Prostate gland (tissue), 2 donors: ENCODE measurements at regions not wholly inside any gene's neighbourhood (a gene's known extent, or its start where the extent isn't known, plus 50 kb on each side); places are given as distances from the start of the nearest gene placed in this dataset.

Source experiments
- DNase-seq: peaks from one replicate; pipeline ENCODE4 v3.0.0-alpha.2; 2019; ENCODE audit warnings: low spot score
- H3K27ac ChIP-seq, 2 donors: fragments of 200-600 bp; sonication (generic); 2 replicates each; pipeline ENCODE4 v1.5.1; 2017 to 2019
- H3K27me3 ChIP-seq: fragments of 200-600 bp; sonication (generic); replicated peaks from 2 replicates; pipeline ENCODE4 v1.5.1; 2019; ENCODE audit not compliant: insufficient read depth
- H3K36me3 ChIP-seq, 2 donors: fragments of 200-600 bp; sonication (generic); 1 replicate in 1 of 2; 2 replicates in 1 of 2; pipeline versions ENCODE4 v1.5.1 to v1.8.1; 2017 to 2019
- H3K4me1 ChIP-seq: fragments of 200-600 bp; sonication (generic); replicated peaks from 2 replicates; pipeline ENCODE4 v1.5.1; 2019
- H3K4me3 ChIP-seq, 2 donors: fragments of 200-600 bp; sonication (generic); 2 replicates each; pipeline ENCODE4 v1.5.1; 2017 to 2019
- H3K9me3 ChIP-seq: fragments of 200-600 bp; sonication (generic); 2 replicates; pipeline ENCODE4 v1.5.1; 2017
- CTCF ChIP-seq, 4 experiments: fragments of 200-600 bp in 2 of 4; fragments of 450-650 bp in 2 of 4; sonication (generic) in 2 of 4; IDR thresholded peaks; 1 replicate in 3 of 4; 2 replicates in 1 of 4; pipeline ENCODE4 v1.5.1; 2016 to 2019; ENCODE audit warnings: antibody characterized with exemption in 4 of 4, mild to moderate bottlenecking in 2 of 4, moderate library complexity in 2 of 4
- POLR2A ChIP-seq: fragments of 450-650 bp; IDR thresholded peaks from one replicate; pipeline ENCODE4 v1.6.1; 2016; ENCODE audit warnings: antibody characterized with exemption, mild to moderate bottlenecking
- POLR2AphosphoS5 ChIP-seq: sonication (generic); formaldehyde crosslinking; IDR thresholded peaks from one replicate; pipeline ENCODE4 v1.6.1; 2017; ENCODE audit warnings: antibody characterized with exemption
- WGBS: methylation state at CpG from one replicate; pipeline ENCODE4 v1.1.5; 2018; 5-methylcytosine and 5-hydroxymethylcytosine counted together
- intact Hi-C: fragments of 100-400 bp; cut with DNase I; formaldehyde crosslinking; loops from one replicate; pipeline ENCODE4 v1.14.2; 2022

DNA sequence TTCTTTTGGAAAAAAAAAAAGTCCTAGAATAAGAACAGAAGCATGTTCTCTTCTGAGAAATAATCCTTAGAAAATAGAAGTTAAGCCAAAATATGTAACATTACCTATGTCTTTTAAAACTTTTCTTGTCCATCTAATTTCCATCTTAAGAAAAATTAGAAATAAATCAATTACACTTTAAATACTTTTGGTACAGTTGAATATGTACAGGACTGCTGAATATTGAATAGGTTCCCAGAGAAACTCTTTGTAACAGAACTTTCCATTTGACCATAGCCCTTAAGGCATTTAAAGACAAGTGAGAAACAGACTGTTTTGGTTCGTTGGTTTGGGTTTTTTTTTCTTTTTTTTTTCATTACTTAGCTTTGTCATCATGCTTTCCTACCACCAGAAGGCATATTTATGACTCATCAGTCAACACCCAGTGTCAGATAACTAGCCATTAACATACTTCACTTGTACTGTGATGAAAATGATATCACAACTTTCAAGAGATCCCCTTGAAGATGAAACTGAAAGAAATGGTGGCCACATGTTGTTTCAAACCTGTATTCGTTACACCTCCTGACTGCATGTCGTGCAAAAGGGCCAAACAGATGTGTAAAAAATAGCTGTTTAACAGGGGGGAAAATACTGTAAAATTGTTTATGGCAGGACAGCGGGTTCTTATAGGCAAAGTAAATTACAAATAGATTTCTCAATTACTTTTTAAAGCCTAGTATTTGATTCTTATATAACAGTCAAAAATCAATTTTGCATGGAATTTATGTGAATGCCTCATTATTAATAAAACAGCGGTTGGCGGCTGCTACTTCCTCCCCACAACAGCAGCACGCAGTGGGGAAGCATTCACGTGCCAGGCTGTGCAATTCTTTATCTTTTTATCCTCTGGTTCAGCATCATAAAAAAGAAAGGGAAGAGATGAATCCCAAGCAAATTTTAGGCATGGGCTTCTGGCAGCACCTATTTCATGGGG, 280.7 kb upstream of the HNRNPA3 start:
- H3K4me1 ChIP-seq, result no peaks in the 10 kb centered on the region
- intact Hi-C loops, result no loop called here

DNA sequence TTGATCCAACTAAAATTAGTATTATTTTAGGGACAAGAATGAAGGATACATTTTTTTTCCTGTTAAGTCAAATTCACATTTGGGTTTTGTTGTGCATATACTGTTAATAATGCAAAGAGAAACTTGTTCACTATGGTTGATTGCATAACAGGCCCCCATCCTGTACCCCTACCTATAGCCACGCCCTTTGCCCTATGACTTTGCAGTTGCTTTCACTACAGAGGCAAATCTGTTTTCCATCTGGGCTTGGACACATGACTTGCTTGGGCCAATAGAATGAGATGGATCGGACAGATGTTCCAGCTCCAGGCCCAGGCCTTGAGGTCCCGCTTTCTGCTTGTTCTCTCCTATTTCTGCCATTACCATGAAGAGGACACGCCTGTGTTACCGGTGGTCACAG, 278.5 kb upstream of the HNRNPA3 start:
- no peak for TF ChIP-seq POLR2A
- 98% methylated on average over 5 of the region's 5 CpGs for WGBS
- Histone ChIP-seq H3K36me3 (no peaks in the 10 kb centered on the region), H3K9me3 (no peaks in the 10 kb centered on the region), H3K4me3 (no peak overlapping the region), H3K27ac (no peak overlapping the region), H3K4me1 (no peaks in the 10 kb centered on the region), H3K27me3 (no peaks in the 10 kb centered on the region)
- intact Hi-C loops, result no loop called here
- DNase-seq, result no peak

More for the DNA sequence above, 280.7 kb upstream of the HNRNPA3 start:
- no peak for TF ChIP-seq POLR2A
- no peak for TF ChIP-seq CTCF (IDR thresholded peaks at IDR 0.05)
- TF ChIP-seq POLR2AphosphoS5, result no peak
- Histone ChIP-seq H3K27ac (no peak overlapping the region), H3K27me3 (no peaks in the 10 kb centered on the region), H3K36me3 (no peaks in the 10 kb centered on the region), H3K9me3 (no peaks in the 10 kb centered on the region), H3K4me3 (no peak overlapping the region)
- 50% methylated on average over 8 of the region's 8 CpGs for WGBS
- DNase-seq, result no peak

DNA sequence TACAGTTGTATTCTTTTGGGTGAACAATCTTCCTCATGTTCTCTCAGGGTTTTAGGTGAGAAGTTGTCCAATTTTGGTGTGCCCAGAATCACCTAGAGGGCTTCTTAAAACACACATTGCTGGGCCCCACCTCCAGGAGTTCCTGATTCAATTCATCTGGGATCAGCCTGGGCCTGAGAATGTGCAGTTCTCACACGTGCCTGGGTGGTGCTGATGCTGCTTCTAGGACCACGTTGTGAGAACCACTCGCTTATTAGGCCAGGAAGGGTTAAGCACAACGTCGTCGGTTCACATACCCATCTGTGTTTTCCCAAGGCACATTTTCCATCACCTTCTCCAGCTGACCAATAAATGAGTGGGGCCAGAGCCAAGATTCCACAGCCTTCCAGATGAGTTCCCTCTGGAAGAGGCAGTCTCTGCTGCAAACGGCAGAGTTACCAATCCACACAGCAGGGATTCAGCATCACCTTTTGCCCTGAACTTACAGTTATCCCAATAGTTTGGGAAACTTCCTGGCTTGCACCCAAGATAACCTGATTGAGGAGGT, 277.7 kb upstream of the HNRNPA3 start:
- no peak for TF ChIP-seq POLR2AphosphoS5
- TF ChIP-seq POLR2A, result no peak
- no peak for TF ChIP-seq CTCF (IDR thresholded peaks at IDR 0.05)
- no peak for DNase-seq
- no peak overlapping the region for H3K4me3 ChIP-seq
- intact Hi-C loops, result no loop called here
- 36% methylated on average over 7 of the region's 7 CpGs for WGBS
- H3K9me3 ChIP-seq, result no peaks in the 10 kb centered on the region
- H3K27ac ChIP-seq, result no peak overlapping the region
- no peaks in the 10 kb centered on the region for H3K27me3 ChIP-seq
- H3K4me1 ChIP-seq, result no peaks in the 10 kb centered on the region
- no peaks in the 10 kb centered on the region for H3K36me3 ChIP-seq

GRCh38 chr2:176935543-176936102, 277.0 kb upstream of the HNRNPA3 start:
- 70% methylated on average over 5 of the region's 5 CpGs for WGBS
- intact Hi-C loops, result no loop called here
- Histone ChIP-seq H3K4me1 (no peaks in the 10 kb centered on the region), H3K9me3 (no peaks in the 10 kb centered on the region), H3K4me3 (no peak overlapping the region), H3K27me3 (no peaks in the 10 kb centered on the region), H3K36me3 (no peaks in the 10 kb centered on the region), H3K27ac (no peak overlapping the region)
- no peak for TF ChIP-seq POLR2A
- TF ChIP-seq CTCF (IDR thresholded peaks at IDR 0.05), result no peak
- TF ChIP-seq POLR2AphosphoS5, result no peak
- no peak for DNase-seq

- no peaks in the 10 kb centered on the region for H3K4me1 ChIP-seq
- H3K27me3 ChIP-seq, result no peaks in the 10 kb centered on the region
- intact Hi-C loops, result no loop called here
- WGBS, result 57% methylated on average over 3 of the region's 3 CpGs
- H3K4me3 ChIP-seq, result no peak overlapping the region
- TF ChIP-seq POLR2A (no peak), CTCF (IDR thresholded peaks at IDR 0.05) (no peak), POLR2AphosphoS5 (no peak)
- no peaks in the 10 kb centered on the region for H3K9me3 ChIP-seq
- DNase-seq, result no peak
- H3K27ac ChIP-seq, result no peak overlapping the region
- H3K36me3 ChIP-seq, result no peaks in the 10 kb centered on the region
These were observed 276.2 kb upstream of the HNRNPA3 start for GRCh38 chr2:176936410-176936809.
